ENCODE measurements at regions not wholly inside any gene's neighbourhood (a gene's known extent, or its start where the extent isn't known, plus 50 kb on each side); places are given as distances from the start of the nearest gene placed in this dataset.

GRCh38 chr18:40738321-40738880 lies 1216.6 kb upstream of the PIK3C3 start:
- H3F3A ChIP-seq (ENCODE audit: insufficient read depth) = no peaks in the 10 kb centered on the region
- no peaks in the 10 kb centered on the region for H3K79me2 ChIP-seq (ENCODE audit: insufficient read depth, low read length)
- H3K4me2 ChIP-seq (ENCODE audit: low read depth, low read length, poor library complexity, severe bottlenecking) = no peak overlapping the region
- H3K9me3 ChIP-seq (ENCODE audit: insufficient read depth, low read length) = no peaks in the 10 kb centered on the region
- H3K9ac ChIP-seq (ENCODE audit: low read length) = no peak overlapping the region
- no peak overlapping the region for H3K27ac ChIP-seq (ENCODE audit: low read depth, low read length)
- no peak for TF ChIP-seq EZH2phosphoT487 (conservative IDR thresholded peaks at IDR 0.05; ENCODE audit: low read length)
- TF ChIP-seq, protein P1, sequence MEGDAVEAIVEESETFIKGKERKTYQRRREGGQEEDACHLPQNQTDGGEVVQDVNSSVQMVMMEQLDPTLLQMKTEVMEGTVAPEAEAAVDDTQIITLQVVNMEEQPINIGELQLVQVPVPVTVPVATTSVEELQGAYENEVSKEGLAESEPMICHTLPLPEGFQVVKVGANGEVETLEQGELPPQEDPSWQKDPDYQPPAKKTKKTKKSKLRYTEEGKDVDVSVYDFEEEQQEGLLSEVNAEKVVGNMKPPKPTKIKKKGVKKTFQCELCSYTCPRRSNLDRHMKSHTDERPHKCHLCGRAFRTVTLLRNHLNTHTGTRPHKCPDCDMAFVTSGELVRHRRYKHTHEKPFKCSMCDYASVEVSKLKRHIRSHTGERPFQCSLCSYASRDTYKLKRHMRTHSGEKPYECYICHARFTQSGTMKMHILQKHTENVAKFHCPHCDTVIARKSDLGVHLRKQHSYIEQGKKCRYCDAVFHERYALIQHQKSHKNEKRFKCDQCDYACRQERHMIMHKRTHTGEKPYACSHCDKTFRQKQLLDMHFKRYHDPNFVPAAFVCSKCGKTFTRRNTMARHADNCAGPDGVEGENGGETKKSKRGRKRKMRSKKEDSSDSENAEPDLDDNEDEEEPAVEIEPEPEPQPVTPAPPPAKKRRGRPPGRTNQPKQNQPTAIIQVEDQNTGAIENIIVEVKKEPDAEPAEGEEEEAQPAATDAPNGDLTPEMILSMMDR (IDR thresholded peaks at IDR 0.05; ENCODE audit: insufficient read depth, low read length, poor library complexity, severe bottlenecking) = no peak
- no peak overlapping the region for H2AFZ ChIP-seq (ENCODE audit: low read depth, low read length, severe bottlenecking)
- H3K27me3 ChIP-seq (ENCODE audit: low read length) = no peaks in the 10 kb centered on the region
- no peak overlapping the region for H3K4me3 ChIP-seq (ENCODE audit: insufficient read depth, low read length, poor library complexity, severe bottlenecking)
- H4K20me1 ChIP-seq (ENCODE audit: low read depth, low read length) = no peaks in the 10 kb centered on the region
- no peaks in the 10 kb centered on the region for H3K9me2 ChIP-seq (replicated peaks; ENCODE audit: insufficient read depth, low read length)
- H3K36me3 ChIP-seq (ENCODE audit: low read length) = no peaks in the 10 kb centered on the region

- Histone ChIP-seq H3K4me3 (ENCODE audit: insufficient read depth, low read length, poor library complexity, severe bottlenecking) (no peak overlapping the region), H3F3A (ENCODE audit: insufficient read depth) (no peaks in the 10 kb centered on the region), H4K20me1 (ENCODE audit: low read depth, low read length) (no peaks in the 10 kb centered on the region), H3K9ac (ENCODE audit: low read length) (no peak overlapping the region), H3K9me2 (replicated peaks; ENCODE audit: insufficient read depth, low read length) (no peaks in the 10 kb centered on the region), H3K9me3 (ENCODE audit: insufficient read depth, low read length) (peaks cover 3% of the 10 kb centered on the region; the same call in 1 of the 2 replicates), H3K27me3 (ENCODE audit: low read length) (no peaks in the 10 kb centered on the region), H3K79me2 (ENCODE audit: insufficient read depth, low read length) (no peaks in the 10 kb centered on the region), H3K4me2 (ENCODE audit: low read depth, low read length, poor library complexity, severe bottlenecking) (no peak overlapping the region), H2AFZ (ENCODE audit: low read depth, low read length, severe bottlenecking) (no peak overlapping the region), H3K36me3 (ENCODE audit: low read length) (no peaks in the 10 kb centered on the region), H3K27ac (ENCODE audit: low read depth, low read length) (no peak overlapping the region)
- no peak for TF ChIP-seq EZH2phosphoT487 (conservative IDR thresholded peaks at IDR 0.05; ENCODE audit: low read length)
- TF ChIP-seq, protein P1 (IDR thresholded peaks at IDR 0.05; ENCODE audit: insufficient read depth, low read length, poor library complexity, severe bottlenecking) = no peak
These were observed 1246.3 kb upstream of the PIK3C3 start for GRCh38 chr18:40708726-40709125.

DNA sequence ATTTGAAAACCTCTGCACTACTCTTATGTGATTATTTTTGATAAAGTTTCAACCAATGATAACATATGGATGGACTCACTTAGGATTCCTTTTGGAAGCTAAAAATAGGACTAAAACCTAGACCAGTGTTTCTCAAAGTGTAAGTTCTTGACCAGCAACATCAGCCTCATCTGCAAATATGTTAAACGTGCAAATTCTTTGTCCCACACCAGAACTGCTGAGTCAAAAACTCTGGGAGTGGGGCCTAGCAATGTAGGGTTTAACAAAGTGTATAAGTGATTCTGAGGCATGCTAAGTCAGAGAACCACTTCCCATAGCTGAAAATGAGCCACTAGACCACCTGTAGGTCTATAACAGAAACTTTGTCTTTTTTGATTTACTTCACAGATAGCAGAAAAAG lies 1247.2 kb upstream of the PIK3C3 start:
- TF ChIP-seq, protein P1 (IDR thresholded peaks at IDR 0.05; ENCODE audit: insufficient read depth, low read length, poor library complexity, severe bottlenecking) = no peak
- no peak for TF ChIP-seq EZH2phosphoT487 (conservative IDR thresholded peaks at IDR 0.05; ENCODE audit: low read length)
- Histone ChIP-seq H3K9me2 (replicated peaks; ENCODE audit: insufficient read depth, low read length) (no peaks in the 10 kb centered on the region), H3K9me3 (ENCODE audit: insufficient read depth, low read length) (peaks cover 3% of the 10 kb centered on the region; the same call in 1 of the 2 replicates), H3K27me3 (ENCODE audit: low read length) (no peaks in the 10 kb centered on the region), H2AFZ (ENCODE audit: low read depth, low read length, severe bottlenecking) (no peak overlapping the region), H3K36me3 (ENCODE audit: low read length) (no peaks in the 10 kb centered on the region), H3K79me2 (ENCODE audit: insufficient read depth, low read length) (no peaks in the 10 kb centered on the region), H3K9ac (ENCODE audit: low read length) (no peak overlapping the region), H3K4me3 (ENCODE audit: insufficient read depth, low read length, poor library complexity, severe bottlenecking) (no peak overlapping the region), H4K20me1 (ENCODE audit: low read depth, low read length) (no peaks in the 10 kb centered on the region), H3K4me2 (ENCODE audit: low read depth, low read length, poor library complexity, severe bottlenecking) (no peak overlapping the region), H3K27ac (ENCODE audit: low read depth, low read length) (no peak overlapping the region), H3F3A (ENCODE audit: insufficient read depth) (no peaks in the 10 kb centered on the region)

Measured in SU-DHL-6 (cell line).